Fibroblast of lung (primary cell): ENCODE measurements at regions not wholly inside any gene's neighbourhood (a gene's known extent, or its start where the extent isn't known, plus 50 kb on each side); places are given as distances from the start of the nearest gene placed in this dataset.

Source experiments
- DNase-seq, 2 donors: peaks; one replicate each; pipeline versions ENCODE4 v3.0.0 to v3.0.0-alpha.2; 2010; ENCODE audit warnings: low read depth in 2 of 2
- H2AFZ ChIP-seq: 2 replicates; pipeline ENCODE4 v1.5.1; 2012; ENCODE audit warnings: low read length, control low read depth, inconsistent platforms
- H3K27ac ChIP-seq: 2 replicates; pipeline ENCODE4 v1.5.1; 2011; ENCODE audit warnings: low read length, control low read depth; ENCODE audit not compliant: insufficient read depth
- H3K27me3 ChIP-seq: 2 replicates; pipeline ENCODE4 v1.5.1; 2011; ENCODE audit warnings: mild to moderate bottlenecking, low read length; ENCODE audit not compliant: control insufficient read depth, insufficient read depth
- H3K36me3 ChIP-seq: 2 replicates; pipeline ENCODE4 v1.5.1; 2011; ENCODE audit warnings: low read length; ENCODE audit not compliant: control insufficient read depth, insufficient read depth
- H3K4me1 ChIP-seq: 2 replicates; pipeline ENCODE4 v1.5.1; 2011; ENCODE audit warnings: low read length; ENCODE audit not compliant: control insufficient read depth, insufficient read depth; ENCODE audit errors: extremely low read depth
- H3K4me2 ChIP-seq: 2 replicates; pipeline ENCODE4 v1.5.1; 2011; ENCODE audit warnings: low read length, control low read depth; ENCODE audit not compliant: insufficient read depth; ENCODE audit errors: extremely low read depth
- H3K4me3 ChIP-seq, 4 experiments: fragments of 200-600 bp in 1 of 4; sonication (generic) in 1 of 4; replicated peaks in 1 of 4; 2 replicates each; pipeline ENCODE4 v1.5.1; 2011 to 2016; ENCODE audit warnings: low read length in 4 of 4, low read depth in 3 of 4, mild to moderate bottlenecking in 3 of 4, control low read depth in 2 of 4, inconsistent platforms in 1 of 4, mixed read lengths in 1 of 4; ENCODE audit not compliant: insufficient read depth in 1 of 4; ENCODE audit errors: control extremely low read depth in 1 of 4
- H3K79me2 ChIP-seq: 2 replicates; pipeline ENCODE4 v1.5.1; 2012; ENCODE audit warnings: mild to moderate bottlenecking, low read length, inconsistent platforms; ENCODE audit not compliant: control insufficient read depth, insufficient read depth
- H3K9ac ChIP-seq: 2 replicates; pipeline ENCODE4 v1.5.1; 2011; ENCODE audit warnings: mild to moderate bottlenecking, low read length, control low read depth; ENCODE audit not compliant: insufficient read depth
- H3K9me3 ChIP-seq: 2 replicates; pipeline ENCODE4 v1.5.1; 2012; ENCODE audit warnings: low read depth, low read length; ENCODE audit not compliant: control insufficient read depth, insufficient read depth
- H4K20me1 ChIP-seq: 2 replicates; pipeline ENCODE4 v1.5.1; 2011; ENCODE audit warnings: low read length; ENCODE audit not compliant: control insufficient read depth, insufficient read depth; ENCODE audit errors: extremely low read depth
- CTCF ChIP-seq, 2 donors: IDR thresholded peaks in 1 of 2; conservative IDR thresholded peaks in 1 of 2; 1 replicate in 1 of 2; 2 replicates in 1 of 2; pipeline ENCODE4 v1.5.1; 2011 to 2012; ENCODE audit warnings: low read length in 2 of 2, control low read depth in 1 of 2, inconsistent platforms in 1 of 2, low read depth in 1 of 2, mild to moderate bottlenecking in 1 of 2
- EZH2 ChIP-seq: IDR thresholded peaks from 2 replicates; pipeline ENCODE4 v1.5.1; 2012; ENCODE audit warnings: low read length, control low read depth, mild to moderate bottlenecking; ENCODE audit errors: missing control alignments

DNA sequence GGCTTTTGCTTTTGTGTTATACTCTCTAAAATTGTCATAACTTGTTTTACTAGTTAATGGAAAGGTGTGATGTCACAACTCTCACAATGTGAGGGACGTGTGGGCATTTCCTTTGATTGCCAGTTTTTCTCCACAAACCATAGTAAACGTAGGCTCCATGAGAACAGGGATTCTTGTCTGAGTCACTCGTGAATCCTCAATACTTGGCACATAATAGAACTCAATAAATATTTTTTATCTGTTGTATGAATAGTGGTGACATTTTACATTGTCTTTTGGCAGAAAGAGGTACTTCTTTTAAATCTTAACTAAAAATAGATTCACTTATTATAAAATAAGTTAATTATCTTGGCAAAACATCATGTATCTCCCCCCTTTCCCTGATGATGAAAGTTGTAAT lies 69.0 kb upstream of the CNKSR3 start:
- Histone ChIP-seq H3K79me2 (no peaks in the 10 kb centered on the region), H2AFZ (no peak overlapping the region), H3K9ac (no peak overlapping the region), H3K27ac (no peak overlapping the region), H3K27me3 (no peaks in the 10 kb centered on the region), H3K4me2 (no peak overlapping the region), H3K4me1 (no peaks in the 10 kb centered on the region), H3K4me3 (no peak overlapping the region), H3K36me3 (no peaks in the 10 kb centered on the region), H3K9me3 (no peaks in the 10 kb centered on the region), H4K20me1 (no peaks in the 10 kb centered on the region)
- TF ChIP-seq EZH2 (no peak), CTCF (conservative IDR thresholded peaks at IDR 0.05 in 1 of 2, IDR thresholded peaks at IDR 0.05 in 1 of 2; ENCODE audit: low read depth in 1 of 2, low read length in 2 of 2) (no peak)
- DNase-seq = peak in 1 of 2 donors; percentile 1

- Histone ChIP-seq H3K4me2 (no peak overlapping the region), H4K20me1 (no peaks in the 10 kb centered on the region)
- no peak for DNase-seq
These were observed 70.1 kb upstream of the CNKSR3 start for GRCh38 chr6:154580397-154581135.

GRCh38 chr6:154582696-154583095 lies 72.2 kb upstream of the CNKSR3 start:
- Histone ChIP-seq H3K79me2 (no peaks in the 10 kb centered on the region), H3K27ac (no peak overlapping the region), H3K9me3 (no peaks in the 10 kb centered on the region), H4K20me1 (no peaks in the 10 kb centered on the region), H2AFZ (no peak overlapping the region), H3K4me2 (no peak overlapping the region), H3K4me3 (no peak overlapping the region), H3K9ac (no peak overlapping the region), H3K27me3 (no peaks in the 10 kb centered on the region), H3K36me3 (no peaks in the 10 kb centered on the region), H3K4me1 (no peaks in the 10 kb centered on the region)
- TF ChIP-seq EZH2 = no peak
- no peak for TF ChIP-seq CTCF (conservative IDR thresholded peaks at IDR 0.05 in 1 of 2, IDR thresholded peaks at IDR 0.05 in 1 of 2; ENCODE audit: low read depth in 1 of 2, low read length in 2 of 2)
- DNase-seq = no peak

More at GRCh38 chr6:154580397-154581135, 70.1 kb upstream of the CNKSR3 start:
- no peaks in the 10 kb centered on the region for H3K4me1 ChIP-seq
- H3K4me3 ChIP-seq = no peak overlapping the region
- no peaks in the 10 kb centered on the region for H3K36me3 ChIP-seq
- no peak overlapping the region for H3K9ac ChIP-seq
- no peaks in the 10 kb centered on the region for H3K27me3 ChIP-seq
- no peaks in the 10 kb centered on the region for H3K9me3 ChIP-seq
- no peak for TF ChIP-seq CTCF (conservative IDR thresholded peaks at IDR 0.05 in 1 of 2, IDR thresholded peaks at IDR 0.05 in 1 of 2; ENCODE audit: low read depth in 1 of 2, low read length in 2 of 2)
- no peak for TF ChIP-seq EZH2
- no peaks in the 10 kb centered on the region for H3K79me2 ChIP-seq
- no peak overlapping the region for H3K27ac ChIP-seq
- H2AFZ ChIP-seq = no peak overlapping the region
